Glomerular visceral epithelial cell (primary cell): ENCODE measurements at regions not wholly inside any gene's neighbourhood (a gene's known extent, or its start where the extent isn't known, plus 50 kb on each side); places are given as distances from the start of the nearest gene placed in this dataset.
A peak's percentile ranks its signal among the peaks of the same experiment; 100 is the strongest.

Source experiments
- DNase-seq: peaks from one replicate; pipeline ENCODE4 v3.0.0-alpha.2; 2016; ENCODE audit errors: extremely low spot score

GRCh38 chr6:168909288-168909687 is 344.4 kb downstream of the THBS2 start:
- DNase-seq = no peak

- DNase-seq = no peak
Measured at GRCh38 chr6:168908887-168909286, 344.8 kb downstream of the THBS2 start.

GRCh38 chr6:168908166-168908565 is 345.5 kb downstream of the THBS2 start:
- DNase-seq = no peak

GRCh38 chr6:168906391-168906790 is 347.3 kb downstream of the THBS2 start:
- no peak for DNase-seq

GRCh38 chr6:168905451-168906090 is 348.1 kb downstream of the THBS2 start:
- no peak for DNase-seq

GRCh38 chr6:168903613-168904345 is 349.9 kb downstream of the THBS2 start:
- DNase-seq = no peak

- no peak for DNase-seq
Measured at GRCh38 chr6:168902075-168902474, 351.6 kb downstream of the THBS2 start.

GRCh38 chr6:168901076-168901475 is 352.6 kb downstream of the THBS2 start:
- no peak for DNase-seq

GRCh38 chr6:168896321-168896720 is 357.3 kb downstream of the THBS2 start:
- DNase-seq = no peak

GRCh38 chr6:168895102-168895812 is 358.4 kb downstream of the THBS2 start:
- DNase-seq = peak; percentile 26

GRCh38 chr6:168892031-168892430 is 361.6 kb downstream of the THBS2 start:
- DNase-seq = no peak

GRCh38 chr6:168890981-168891365 is 362.7 kb downstream of the THBS2 start:
- DNase-seq = no peak

GRCh38 chr6:168890306-168890980 is 363.2 kb downstream of the THBS2 start:
- DNase-seq = no peak

GRCh38 chr6:168888786-168889345 is 364.8 kb downstream of the THBS2 start:
- no peak for DNase-seq

- no peak for DNase-seq
Measured at GRCh38 chr6:168888102-168888501, 365.5 kb downstream of the THBS2 start.

GRCh38 chr6:168887621-168888020 is 366.0 kb downstream of the THBS2 start:
- DNase-seq = no peak

- DNase-seq = no peak
Measured at GRCh38 chr6:168886964-168887363, 366.7 kb downstream of the THBS2 start.

GRCh38 chr6:168885751-168886742 is 367.6 kb downstream of the THBS2 start:
- no peak for DNase-seq

GRCh38 chr6:168885196-168885595 is 368.4 kb downstream of the THBS2 start:
- DNase-seq = no peak

GRCh38 chr6:168884646-168885086 is 369.0 kb downstream of the THBS2 start:
- no peak for DNase-seq
